SK-N-SH treated with all-trans-retinoic acid at 6 μM for 48 hours (cell line): ENCODE measurements at regions not wholly inside any gene's neighbourhood (a gene's known extent, or its start where the extent isn't known, plus 50 kb on each side); places are given as distances from the start of the nearest gene placed in this dataset.

Experiments
- ARNTL ChIP-seq: fragments of 450-650 bp; formaldehyde crosslinking; IDR thresholded peaks from 2 replicates; pipeline ENCODE4 v1.5.0; 2020; ENCODE audit warnings: low read depth, mild to moderate bottlenecking, moderate library complexity, borderline replicate concordance
- CREB5 ChIP-seq: fragments of 250-450 bp; sonication (Bioruptor Pico); IDR thresholded peaks from 2 replicates; pipeline ENCODE4 v1.5.1; 2020; ENCODE audit warnings: low read depth, mild to moderate bottlenecking, moderate library complexity
- GLIS3 ChIP-seq: fragments of 250-450 bp; sonication (Bioruptor Pico); IDR thresholded peaks from 2 replicates; pipeline ENCODE4 v1.5.0; 2020; ENCODE audit warnings: mild to moderate bottlenecking, moderate library complexity
- PATZ1 ChIP-seq: fragments of 250-450 bp; sonication (Bioruptor Pico); IDR thresholded peaks from 2 replicates; pipeline ENCODE4 v1.8.0; 2020; ENCODE audit warnings: mild to moderate bottlenecking, moderate library complexity, borderline replicate concordance
- POU6F1 ChIP-seq: fragments of 250-450 bp; sonication (Bioruptor Pico); IDR thresholded peaks from 2 replicates; pipeline ENCODE4 v1.8.0; 2021; ENCODE audit warnings: low read depth, mild to moderate bottlenecking, moderate library complexity, borderline replicate concordance
- PPARA ChIP-seq: fragments of 250-450 bp; sonication (Bioruptor Pico); IDR thresholded peaks from 2 replicates; pipeline ENCODE4 v1.5.0; 2020; ENCODE audit warnings: mild to moderate bottlenecking, borderline replicate concordance
- RARB ChIP-seq: fragments of 250-450 bp; sonication (Bioruptor Pico); IDR thresholded peaks from 2 replicates; pipeline ENCODE4 v1.8.0; 2021; ENCODE audit warnings: mild to moderate bottlenecking, moderate library complexity
- TOX ChIP-seq: fragments of 250-450 bp; sonication (Bioruptor Pico); IDR thresholded peaks from 2 replicates; pipeline ENCODE4 v1.8.0; 2021; ENCODE audit warnings: mild to moderate bottlenecking, moderate library complexity, borderline replicate concordance
- ZC3H10 ChIP-seq: fragments of 250-450 bp; sonication (Bioruptor Pico); IDR thresholded peaks from 2 replicates; pipeline ENCODE4 v1.5.1; 2021; ENCODE audit warnings: mild to moderate bottlenecking, moderate library complexity
- ZFP3 ChIP-seq: fragments of 250-450 bp; sonication (Bioruptor Pico); IDR thresholded peaks from 2 replicates; pipeline ENCODE4 v1.5.0; 2020; ENCODE audit warnings: mild to moderate bottlenecking, moderate library complexity
- ZFP30 ChIP-seq: fragments of 450-650 bp; formaldehyde crosslinking; IDR thresholded peaks from 2 replicates; pipeline ENCODE4 v1.5.0; 2022; ENCODE audit warnings: mild to moderate bottlenecking, moderate library complexity

- no peak for TF ChIP-seq CREB5 (CRISPR knock-in tag)
- no peak for TF ChIP-seq ZFP3
- no peak for TF ChIP-seq PATZ1
- no peak for TF ChIP-seq ARNTL
- no peak for TF ChIP-seq GLIS3
- TF ChIP-seq POU6F1 (CRISPR knock-in tag) = no peak
- TF ChIP-seq ZC3H10 (CRISPR knock-in tag) = no peak
- TF ChIP-seq PPARA = no peak
- TF ChIP-seq RARB = no peak
- TF ChIP-seq ZFP30 (CRISPR knock-in tag) = no peak
- TF ChIP-seq TOX (CRISPR knock-in tag) = no peak
These were observed 529.2 kb downstream of the RAPGEF2 start for GRCh38 chr4:159632031-159632430.
